ENCODE measurements at regions not wholly inside any gene's neighbourhood (a gene's known extent, or its start where the extent isn't known, plus 50 kb on each side); places are given as distances from the start of the nearest gene placed in this dataset.

DNA sequence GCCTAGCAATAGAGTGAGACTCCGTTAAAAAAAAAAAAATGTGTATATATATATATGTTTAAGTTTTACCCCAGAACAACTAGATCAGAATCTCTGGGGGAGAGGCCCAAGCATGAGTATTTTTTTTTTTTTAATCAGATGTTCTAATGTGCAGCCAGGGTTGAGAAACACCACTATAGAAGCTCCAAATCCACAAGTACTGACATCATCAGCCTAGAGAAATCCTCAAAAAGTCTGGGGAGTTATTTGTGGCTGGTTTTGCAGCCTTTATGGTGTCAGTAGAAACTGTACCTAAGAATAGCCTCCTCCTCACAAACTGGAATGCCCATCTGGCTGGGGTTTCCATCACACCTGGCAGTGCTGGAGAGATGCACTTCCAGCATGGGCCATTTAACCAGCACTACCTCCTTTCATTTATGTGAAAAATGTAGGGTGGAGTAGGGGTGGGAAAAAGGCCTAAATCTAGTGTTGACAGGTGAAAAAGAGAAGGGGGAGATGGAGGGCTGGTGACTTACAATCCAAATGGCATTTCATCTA lies 93.5 kb downstream of the CBLL2 start:
- TF ChIP-seq, protein P1, sequence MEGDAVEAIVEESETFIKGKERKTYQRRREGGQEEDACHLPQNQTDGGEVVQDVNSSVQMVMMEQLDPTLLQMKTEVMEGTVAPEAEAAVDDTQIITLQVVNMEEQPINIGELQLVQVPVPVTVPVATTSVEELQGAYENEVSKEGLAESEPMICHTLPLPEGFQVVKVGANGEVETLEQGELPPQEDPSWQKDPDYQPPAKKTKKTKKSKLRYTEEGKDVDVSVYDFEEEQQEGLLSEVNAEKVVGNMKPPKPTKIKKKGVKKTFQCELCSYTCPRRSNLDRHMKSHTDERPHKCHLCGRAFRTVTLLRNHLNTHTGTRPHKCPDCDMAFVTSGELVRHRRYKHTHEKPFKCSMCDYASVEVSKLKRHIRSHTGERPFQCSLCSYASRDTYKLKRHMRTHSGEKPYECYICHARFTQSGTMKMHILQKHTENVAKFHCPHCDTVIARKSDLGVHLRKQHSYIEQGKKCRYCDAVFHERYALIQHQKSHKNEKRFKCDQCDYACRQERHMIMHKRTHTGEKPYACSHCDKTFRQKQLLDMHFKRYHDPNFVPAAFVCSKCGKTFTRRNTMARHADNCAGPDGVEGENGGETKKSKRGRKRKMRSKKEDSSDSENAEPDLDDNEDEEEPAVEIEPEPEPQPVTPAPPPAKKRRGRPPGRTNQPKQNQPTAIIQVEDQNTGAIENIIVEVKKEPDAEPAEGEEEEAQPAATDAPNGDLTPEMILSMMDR (conservative IDR thresholded peaks at IDR 0.05) = no peak
- no peak for TF ChIP-seq EZH2 (IDR thresholded peaks at IDR 0.05; ENCODE audit: low read depth)
- no peaks in the 10 kb centered on the region for H3K9me2 ChIP-seq (ENCODE audit: insufficient read depth)
- intact Hi-C loops (cut with micrococcal nuclease; ENCODE audit: unreplicated experiment) = no loop called here
- no TSS peak for BruUV-seq (replicated peaks)
- CTCF ChIA-PET = no interaction called here
- peak overlapping the region; percentile 89 for H3K27ac ChIP-seq
- no peaks in the 10 kb centered on the region for H3K79me2 ChIP-seq (ENCODE audit: low read depth)
- H3K27me3 ChIP-seq (ENCODE audit: insufficient read depth, low read depth) = no peaks in the 10 kb centered on the region
- DNase-seq = no peak
- no peak overlapping the region for H3K4me3 ChIP-seq
- no peak overlapping the region for H2AFZ ChIP-seq
- peaks cover 5% of the 10 kb centered on the region; the same call in 1 of the 2 replicates for H3F3A ChIP-seq (ENCODE audit: insufficient read depth, low read depth)
- peaks cover 8% of the 10 kb centered on the region for H3K4me1 ChIP-seq (replicated peaks; ENCODE audit: insufficient read depth)
- H3K4me2 ChIP-seq = no peak overlapping the region
- no peaks in the 10 kb centered on the region for H4K20me1 ChIP-seq (ENCODE audit: insufficient read depth)
- no peaks in the 10 kb centered on the region for H3K9me3 ChIP-seq (ENCODE audit: insufficient read depth, low read depth)
- POLR2A ChIA-PET (ENCODE audit: unreplicated experiment) = interaction anchor here (0.6 kb wide), 2 partner anchors 23 to 842 kb away, joined by 4 to 12 read pairs; no protein-coding TSS in a partner anchor
- H3K36me3 ChIP-seq (ENCODE audit: low read depth) = no peaks in the 10 kb centered on the region

DNA sequence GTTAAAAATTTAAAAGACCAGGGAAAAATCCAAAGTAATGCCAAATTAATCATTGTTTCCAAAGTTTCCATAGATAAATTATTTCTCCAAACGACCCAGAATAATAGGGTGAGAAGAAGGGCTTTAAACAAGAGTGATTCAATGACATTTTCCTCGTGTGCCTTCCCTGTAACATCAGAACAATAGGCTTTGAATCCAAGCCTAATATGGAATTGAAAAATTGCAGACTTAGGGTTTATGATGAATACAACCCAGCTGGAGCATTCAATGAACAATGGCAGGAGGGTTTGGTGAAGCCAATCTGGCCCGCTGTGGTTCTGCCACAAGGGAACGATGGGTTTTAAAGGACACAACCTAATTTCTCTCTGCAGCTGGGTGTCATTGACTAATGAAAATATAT lies 94.2 kb downstream of the CBLL2 start:
- Histone ChIP-seq H3K27me3 (ENCODE audit: insufficient read depth, low read depth) (no peaks in the 10 kb centered on the region), H3K79me2 (ENCODE audit: low read depth) (no peaks in the 10 kb centered on the region), H3K9me2 (ENCODE audit: insufficient read depth) (no peaks in the 10 kb centered on the region), H3K4me2 (no peak overlapping the region), H3K36me3 (ENCODE audit: low read depth) (no peaks in the 10 kb centered on the region), H4K20me1 (ENCODE audit: insufficient read depth) (no peaks in the 10 kb centered on the region), H3K27ac (peak overlapping the region; percentile 89; the same call in 1 of the 2 replicates), H3K9me3 (ENCODE audit: insufficient read depth, low read depth) (no peaks in the 10 kb centered on the region), H3K4me1 (replicated peaks; ENCODE audit: insufficient read depth) (peaks cover 8% of the 10 kb centered on the region), H2AFZ (no peak overlapping the region), H3F3A (ENCODE audit: insufficient read depth, low read depth) (peaks cover 5% of the 10 kb centered on the region; the same call in 1 of the 2 replicates), H3K4me3 (no peak overlapping the region)
- ChIA-PET POLR2A (ENCODE audit: unreplicated experiment) (no interaction called here), CTCF (no interaction called here)
- DNase-seq = no peak
- no peak for TF ChIP-seq EZH2 (IDR thresholded peaks at IDR 0.05; ENCODE audit: low read depth)
- TF ChIP-seq, protein P1 (conservative IDR thresholded peaks at IDR 0.05) = no peak
- intact Hi-C loops (cut with micrococcal nuclease; ENCODE audit: unreplicated experiment) = no loop called here
- no TSS peak for BruUV-seq (replicated peaks)

DNA sequence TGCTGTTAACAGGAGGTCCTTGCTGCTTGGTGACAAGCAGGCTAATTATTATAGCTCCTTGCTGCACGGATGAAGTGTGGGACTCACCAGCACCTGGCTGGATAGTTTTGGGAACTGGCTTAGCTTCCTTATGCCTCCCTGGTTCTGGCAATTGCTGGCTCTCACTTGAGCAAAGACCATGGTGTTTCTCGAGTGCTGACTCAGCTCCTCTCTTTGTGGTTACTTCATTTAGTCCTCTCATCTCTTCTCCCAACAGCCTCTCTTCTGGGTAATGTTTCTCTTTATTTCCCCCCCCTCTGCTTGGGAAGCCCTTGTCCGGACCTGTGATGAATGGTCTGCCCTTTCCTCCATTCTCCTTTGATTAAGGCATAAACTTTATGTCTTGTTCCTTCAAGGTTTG lies 100.4 kb downstream of the CBLL2 start:
- Histone ChIP-seq H3K36me3 (ENCODE audit: low read depth) (no peaks in the 10 kb centered on the region), H3K79me2 (ENCODE audit: low read depth) (no peaks in the 10 kb centered on the region), H4K20me1 (ENCODE audit: insufficient read depth) (no peaks in the 10 kb centered on the region), H3K4me1 (replicated peaks; ENCODE audit: insufficient read depth) (peaks cover 9% of the 10 kb centered on the region; the same call in 1 of the 2 replicates), H2AFZ (peak overlapping the region; percentile 27; the same call in 1 of the 2 replicates), H3K4me2 (no peak overlapping the region), H3K27me3 (ENCODE audit: insufficient read depth, low read depth) (no peaks in the 10 kb centered on the region), H3K9me2 (ENCODE audit: insufficient read depth) (no peaks in the 10 kb centered on the region), H3F3A (ENCODE audit: insufficient read depth, low read depth) (no peaks in the 10 kb centered on the region), H3K27ac (no peak overlapping the region), H3K9me3 (ENCODE audit: insufficient read depth, low read depth) (no peaks in the 10 kb centered on the region), H3K4me3 (no peak overlapping the region)
- intact Hi-C loops (cut with micrococcal nuclease; ENCODE audit: unreplicated experiment) = no loop called here
- no TSS peak for BruUV-seq (replicated peaks)
- DNase-seq = no peak
- CTCF ChIA-PET = no interaction called here
- TF ChIP-seq EZH2 (IDR thresholded peaks at IDR 0.05; ENCODE audit: low read depth) = no peak
- TF ChIP-seq, protein P1 (conservative IDR thresholded peaks at IDR 0.05) = no peak
- POLR2A ChIA-PET (ENCODE audit: unreplicated experiment) = no interaction called here
